ENCODE measurements at regions not wholly inside any gene's neighbourhood (a gene's known extent, or its start where the extent isn't known, plus 50 kb on each side); places are given as distances from the start of the nearest gene placed in this dataset.
"Not testable (repeated sequence)": the region's sequence is repeated elsewhere in the genome, so short reads cannot be mapped to it uniquely, and the experiment has no call there.

DNA sequence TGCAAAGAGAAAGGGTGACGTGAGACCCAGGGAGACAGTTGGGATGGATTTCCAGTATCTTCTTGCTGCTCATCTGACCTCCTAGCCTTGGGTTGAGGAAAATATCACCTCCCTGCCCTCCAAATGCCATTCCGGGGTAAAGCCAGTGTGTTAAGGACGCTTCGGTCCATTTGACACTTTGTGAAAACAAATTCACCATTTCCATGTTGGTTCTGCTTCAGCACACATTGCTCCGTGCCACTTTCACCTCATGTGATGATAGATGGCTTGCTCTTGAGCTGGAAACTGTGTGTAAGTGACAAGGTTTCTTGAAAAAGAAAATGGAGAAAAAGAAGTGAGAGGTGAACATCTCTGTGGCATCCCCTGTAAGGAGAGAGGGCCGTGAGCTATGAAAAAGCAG lies 256.1 kb upstream of the PGRMC2 start:
- no peak overlapping the region for H3K9ac ChIP-seq (ENCODE audit: low read depth, low read length)
- H3K9me3 ChIP-seq (ENCODE audit: control insufficient read depth, insufficient read depth, low read length) = no peaks in the 10 kb centered on the region
- H3K36me3 ChIP-seq (ENCODE audit: insufficient read depth, low read length) = no peaks in the 10 kb centered on the region
- H3K4me1 ChIP-seq (ENCODE audit: insufficient read depth, low read length) = 0 out of 2 replicates have a peak, but pooled peaks cover 3% of the 10 kb centered on the region

DNA sequence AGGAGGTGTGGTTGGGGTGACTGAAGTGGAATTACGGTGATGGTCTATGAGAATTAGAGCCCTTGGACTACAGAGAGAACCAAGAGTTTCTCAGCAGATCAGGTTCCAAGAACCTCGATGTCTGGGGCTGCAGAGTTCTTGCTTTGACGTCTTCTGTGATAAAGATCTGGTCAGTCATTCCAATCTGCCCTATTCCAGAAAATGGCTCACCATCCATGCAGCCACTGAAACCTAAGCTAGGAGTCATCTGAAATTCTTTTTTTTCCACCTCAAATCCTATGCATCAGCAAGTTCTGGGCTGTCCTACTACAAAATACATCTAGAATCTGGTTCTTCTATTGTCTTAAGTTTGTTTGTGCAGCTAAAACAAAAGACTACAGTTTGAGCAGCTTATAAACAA lies 254.4 kb upstream of the PGRMC2 start:
- no peaks in the 10 kb centered on the region for H3K36me3 ChIP-seq (ENCODE audit: insufficient read depth, low read length)
- no peaks in the 10 kb centered on the region for H3K9me3 ChIP-seq (ENCODE audit: control insufficient read depth, insufficient read depth, low read length)
- H3K9ac ChIP-seq (ENCODE audit: low read depth, low read length) = no peak overlapping the region
- H3K4me1 ChIP-seq (ENCODE audit: insufficient read depth, low read length) = 0 out of 2 replicates have a peak, but pooled peaks cover 3% of the 10 kb centered on the region

DNA sequence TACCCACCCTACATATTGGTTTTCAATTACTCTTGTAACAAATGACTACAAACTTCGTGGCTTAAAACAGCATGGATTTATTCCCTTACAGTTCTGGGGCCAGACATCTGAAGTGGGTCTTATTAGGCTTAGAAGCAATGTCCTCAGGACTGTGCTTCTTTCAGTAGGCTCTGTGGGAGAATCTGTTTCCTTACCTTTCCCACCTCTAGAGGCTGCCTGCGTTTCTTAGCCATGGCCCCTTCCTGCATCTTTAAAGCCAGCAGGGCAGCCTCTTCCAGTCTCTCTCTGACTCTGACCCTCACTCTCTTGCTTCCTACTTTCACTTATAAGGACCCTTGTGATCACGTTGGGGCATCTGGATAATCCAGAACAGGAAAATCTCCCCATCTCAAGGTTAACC lies 252.5 kb upstream of the PGRMC2 start:
- Histone ChIP-seq H3K9me3 (ENCODE audit: control insufficient read depth, insufficient read depth, low read length) (peaks cover 3% of the 10 kb centered on the region; the same call in 1 of the 2 replicates), H3K9ac (ENCODE audit: low read depth, low read length) (no peak overlapping the region), H3K36me3 (ENCODE audit: insufficient read depth, low read length) (no peaks in the 10 kb centered on the region; the same call in 1 of the 2 replicates), H3K4me1 (ENCODE audit: insufficient read depth, low read length) (0 out of 2 replicates have a peak, but pooled peaks cover 3% of the 10 kb centered on the region)

DNA sequence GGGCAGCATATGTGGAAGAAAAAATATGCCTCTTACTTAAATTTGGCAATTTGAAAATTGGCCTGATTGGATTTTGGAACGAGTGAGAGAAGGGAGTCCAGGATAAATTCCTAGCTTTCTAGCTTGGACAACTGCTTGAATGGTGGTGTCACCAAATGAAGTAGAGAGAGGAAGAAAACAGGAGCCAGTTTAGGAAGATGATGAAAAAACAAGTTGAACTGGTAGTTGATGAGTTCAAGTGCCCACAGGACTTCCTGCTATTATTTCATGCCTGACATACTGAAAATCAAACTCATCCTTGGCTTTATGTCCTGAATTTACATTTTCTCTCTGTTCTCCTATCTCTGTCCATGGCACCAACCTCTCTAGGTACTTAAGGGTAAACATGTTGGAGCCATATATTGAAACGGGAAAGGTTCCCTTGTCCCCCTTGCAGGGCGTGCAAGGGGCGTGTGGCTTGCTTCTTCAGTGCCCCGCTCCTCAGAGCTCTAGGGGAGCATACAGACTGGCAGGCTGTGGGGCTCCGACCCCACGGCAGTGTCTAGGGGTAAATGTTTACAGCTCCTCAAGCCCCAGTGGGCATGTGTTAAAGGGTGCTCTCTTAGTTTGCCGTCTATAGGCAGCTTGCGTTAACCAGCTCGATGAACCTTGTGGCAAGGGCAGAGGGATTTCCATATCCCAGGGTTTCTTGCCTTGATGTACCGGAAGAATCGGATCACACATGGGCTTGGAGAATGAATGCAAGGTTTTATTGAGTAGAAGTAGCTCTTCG lies 250.7 kb upstream of the PGRMC2 start:
- Histone ChIP-seq H3K9me3 (ENCODE audit: control insufficient read depth, insufficient read depth, low read length) (peaks cover 3% of the 10 kb centered on the region), H3K4me1 (ENCODE audit: insufficient read depth, low read length) (0 out of 2 replicates have a peak, but pooled peaks cover 3% of the 10 kb centered on the region), H3K9ac (ENCODE audit: low read depth, low read length) (no peak overlapping the region)

DNA sequence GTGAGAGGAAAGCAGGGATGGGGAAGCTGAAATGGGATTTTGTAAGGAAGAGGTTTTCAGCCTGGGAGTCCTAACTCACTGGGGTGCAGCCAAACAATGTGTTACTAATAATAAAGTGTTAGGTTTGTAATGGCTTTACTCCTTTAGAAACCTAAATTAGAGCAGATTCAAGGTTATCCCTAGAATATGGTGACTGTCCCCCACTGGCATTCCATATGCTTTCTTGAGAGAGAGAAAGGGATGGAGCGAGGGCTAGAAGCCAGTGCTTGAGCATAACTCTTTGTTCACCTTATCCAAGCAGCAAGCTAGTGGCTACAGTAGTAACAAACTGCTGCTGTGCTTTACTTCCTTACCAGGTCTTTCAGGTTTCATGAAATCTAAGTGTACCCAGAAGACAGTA lies 249.1 kb upstream of the PGRMC2 start:
- Histone ChIP-seq H3K9ac (ENCODE audit: low read depth, low read length) (no peak overlapping the region), H3K9me3 (ENCODE audit: control insufficient read depth, insufficient read depth, low read length) (peaks cover 3% of the 10 kb centered on the region), H3K4me1 (ENCODE audit: insufficient read depth, low read length) (0 out of 2 replicates have a peak, but pooled peaks cover 3% of the 10 kb centered on the region), H3K36me3 (ENCODE audit: insufficient read depth, low read length) (no peaks in the 10 kb centered on the region; the same call in 1 of the 2 replicates)

More for the DNA sequence above, 250.7 kb upstream of the PGRMC2 start:
- H3K36me3 ChIP-seq (ENCODE audit: insufficient read depth, low read length) = no peaks in the 10 kb centered on the region; the same call in 1 of the 2 replicates

DNA sequence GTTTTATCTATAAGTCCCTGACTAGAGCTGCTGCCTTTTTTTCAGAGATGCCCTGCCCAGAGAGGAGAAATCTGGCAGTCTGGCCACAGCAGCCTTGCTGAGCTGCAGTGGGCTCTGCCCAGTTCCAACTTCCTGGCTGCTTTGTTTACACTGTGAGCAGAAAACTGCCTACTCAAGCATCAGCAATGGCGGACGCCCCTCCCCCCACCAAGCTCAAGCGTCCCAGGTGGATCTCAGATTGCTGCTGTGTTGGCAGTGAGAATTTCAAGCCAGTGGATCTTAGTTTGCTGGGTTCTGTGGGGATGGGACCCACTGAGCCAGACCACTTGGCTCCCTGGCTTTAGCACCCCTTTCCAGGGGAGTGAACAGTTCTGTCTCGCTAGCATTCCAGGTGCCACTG lies 247.9 kb upstream of the PGRMC2 start:
- H3K9ac ChIP-seq (ENCODE audit: low read depth, low read length); H3K4me1 ChIP-seq (ENCODE audit: insufficient read depth, low read length); H3K9me3 ChIP-seq (ENCODE audit: control insufficient read depth, insufficient read depth, low read length); H3K36me3 ChIP-seq (ENCODE audit: insufficient read depth, low read length): not testable (repeated sequence)

DNA sequence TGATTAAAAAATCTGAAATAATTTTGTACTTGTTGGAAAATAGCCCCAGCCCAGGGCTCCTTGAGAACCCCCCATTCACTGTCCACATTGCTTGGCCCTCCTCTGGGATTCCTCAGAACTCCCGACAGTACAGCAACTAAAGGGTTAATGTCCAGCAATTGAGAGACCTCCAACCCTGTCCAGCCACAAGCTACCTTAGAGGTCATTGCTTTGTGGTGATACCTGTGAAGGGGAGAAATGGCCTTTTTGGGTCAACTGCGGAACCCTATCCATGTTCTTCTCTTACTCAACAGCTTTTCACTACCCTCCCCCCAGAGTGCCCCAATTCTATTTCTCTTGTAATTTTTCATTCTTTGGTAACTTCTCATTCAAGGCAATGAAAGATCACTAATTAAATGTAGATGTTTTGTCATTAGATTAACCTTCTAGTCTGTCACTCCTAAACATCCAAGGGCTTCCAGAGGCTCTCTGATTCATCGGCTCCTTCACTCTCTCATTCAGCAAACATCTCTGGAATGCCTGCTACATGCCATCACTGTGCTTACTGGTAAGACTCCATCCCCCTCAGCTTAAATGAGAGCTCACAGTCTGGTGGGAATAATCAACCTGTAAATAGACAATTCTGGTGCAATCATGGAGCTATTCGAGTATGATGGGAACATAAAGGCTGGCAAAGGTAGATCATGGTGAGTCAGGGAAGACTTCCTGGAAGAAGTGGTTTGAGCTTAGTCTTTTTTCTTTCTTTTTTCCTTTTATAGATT lies 241.4 kb upstream of the PGRMC2 start:
- Histone ChIP-seq H3K4me1 (ENCODE audit: insufficient read depth, low read length) (peaks cover 28% of the 10 kb centered on the region), H3K9me3 (ENCODE audit: control insufficient read depth, insufficient read depth, low read length) (no peaks in the 10 kb centered on the region), H3K36me3 (ENCODE audit: insufficient read depth, low read length) (no peaks in the 10 kb centered on the region), H3K9ac (ENCODE audit: low read depth, low read length) (peak overlapping the region; percentile 11)

DNA sequence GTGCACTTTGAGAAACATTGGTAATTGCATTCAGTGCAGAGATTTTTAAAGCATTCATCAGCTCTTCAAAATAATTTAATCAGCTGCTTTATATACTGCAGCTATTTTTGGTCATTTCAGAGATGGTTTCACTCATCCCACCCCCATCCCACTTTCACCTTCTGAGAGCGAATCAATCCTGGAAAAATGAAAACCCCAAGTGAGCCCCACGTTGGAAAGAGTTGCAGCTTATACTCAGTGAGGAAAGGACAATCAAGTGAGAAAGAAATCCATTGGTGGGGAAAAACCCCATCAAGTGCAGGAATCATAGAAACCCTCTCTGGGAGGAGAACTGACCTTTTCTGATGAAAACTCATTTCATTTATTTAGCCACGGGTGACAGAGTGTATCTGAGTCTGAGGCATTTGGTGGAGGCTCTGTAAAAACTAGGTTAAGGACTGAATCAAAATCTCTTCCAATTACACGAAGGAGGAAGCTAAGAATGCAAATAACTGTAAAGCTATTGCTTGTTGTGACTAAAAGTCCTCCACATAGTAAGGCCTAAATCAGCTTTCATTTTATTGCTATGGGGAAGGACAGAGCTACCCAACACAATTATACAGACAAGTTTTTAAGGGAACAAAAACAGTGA lies 240.4 kb upstream of the PGRMC2 start:
- no peak overlapping the region for H3K9ac ChIP-seq (ENCODE audit: low read depth, low read length)

DNA sequence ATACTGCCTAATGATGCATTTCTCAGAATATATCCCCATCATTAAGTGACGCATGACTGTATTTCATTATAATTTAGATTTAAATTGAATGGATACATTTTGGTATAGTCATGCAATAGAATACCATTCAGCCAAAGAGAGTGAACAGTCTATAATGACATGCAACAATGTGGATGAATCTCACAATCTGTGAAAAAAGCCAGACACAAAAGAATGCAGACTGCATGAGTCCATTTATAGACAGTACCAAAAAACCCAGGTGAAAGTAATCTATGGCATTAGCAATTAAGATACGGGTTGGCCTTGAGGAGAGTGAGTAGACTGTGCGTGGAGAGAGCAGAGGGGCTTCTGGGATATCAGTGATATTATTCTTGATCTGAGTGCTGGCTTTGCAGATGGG lies 239.7 kb upstream of the PGRMC2 start:
- H3K36me3 ChIP-seq (ENCODE audit: insufficient read depth, low read length) = no peaks in the 10 kb centered on the region

More for the DNA sequence above, 240.4 kb upstream of the PGRMC2 start:
- Histone ChIP-seq H3K4me1 (ENCODE audit: insufficient read depth, low read length) (peaks cover 28% of the 10 kb centered on the region), H3K36me3 (ENCODE audit: insufficient read depth, low read length) (no peaks in the 10 kb centered on the region), H3K9me3 (ENCODE audit: control insufficient read depth, insufficient read depth, low read length) (no peaks in the 10 kb centered on the region)

DNA sequence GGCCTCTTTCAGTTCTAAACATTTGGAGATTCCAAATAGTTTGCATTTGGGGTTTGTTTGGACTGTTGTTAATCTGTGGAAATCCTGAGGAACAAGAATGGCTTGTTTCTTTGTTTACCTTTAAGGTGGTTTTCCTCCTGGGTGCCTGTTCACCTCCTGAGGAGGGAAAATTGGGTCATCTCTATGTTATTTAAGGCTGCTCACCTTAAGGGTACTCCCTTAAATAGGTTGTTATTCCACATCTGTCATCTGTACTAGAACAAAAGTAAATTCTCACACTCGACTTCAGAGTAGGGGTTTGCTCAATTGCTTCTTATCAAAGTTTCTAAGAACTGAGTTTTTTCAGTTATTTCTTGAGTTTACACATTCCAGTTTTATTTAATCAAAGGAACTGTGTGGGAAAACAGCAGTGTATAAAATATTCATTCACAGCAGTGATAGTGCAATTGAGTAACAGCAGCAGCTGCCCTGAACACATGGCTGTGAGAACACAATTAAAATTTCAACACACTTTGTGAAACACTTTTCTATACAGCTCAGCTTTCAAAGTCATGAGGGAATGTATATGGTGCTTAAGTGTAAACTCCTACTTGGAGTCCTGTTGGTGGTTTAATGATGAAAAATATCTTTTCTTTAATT lies 238.5 kb upstream of the PGRMC2 start:
- H3K9ac ChIP-seq (ENCODE audit: low read depth, low read length) = no peak overlapping the region
- H3K4me1 ChIP-seq (ENCODE audit: insufficient read depth, low read length) = peaks cover 34% of the 10 kb centered on the region
- H3K36me3 ChIP-seq (ENCODE audit: insufficient read depth, low read length) = no peaks in the 10 kb centered on the region
- H3K9me3 ChIP-seq (ENCODE audit: control insufficient read depth, insufficient read depth, low read length) = no peaks in the 10 kb centered on the region

More for the DNA sequence above, 239.7 kb upstream of the PGRMC2 start:
- peaks cover 28% of the 10 kb centered on the region for H3K4me1 ChIP-seq (ENCODE audit: insufficient read depth, low read length)
- H3K9me3 ChIP-seq (ENCODE audit: control insufficient read depth, insufficient read depth, low read length) = no peaks in the 10 kb centered on the region
- H3K9ac ChIP-seq (ENCODE audit: low read depth, low read length) = no peak overlapping the region

DNA sequence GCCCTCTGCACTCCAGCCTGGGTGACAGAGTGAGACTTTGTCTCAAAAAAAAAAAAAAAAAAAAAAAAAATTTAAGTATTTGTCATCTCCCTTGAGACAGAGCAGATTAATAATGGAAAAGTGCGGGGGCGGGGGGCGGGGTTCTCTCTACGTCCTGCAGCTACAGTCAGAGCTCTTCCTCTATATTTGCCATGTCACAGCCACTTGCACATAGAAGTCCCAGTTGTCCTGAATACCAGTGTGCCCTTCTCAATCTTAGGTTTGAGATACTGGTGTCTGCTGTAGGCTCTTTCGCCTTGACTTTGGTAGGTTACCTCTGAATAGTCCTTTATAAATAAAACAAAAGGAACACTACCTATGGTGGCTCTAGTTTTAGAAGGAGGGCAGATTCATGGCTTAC lies 237.8 kb upstream of the PGRMC2 start:
- Histone ChIP-seq H3K4me1 (ENCODE audit: insufficient read depth, low read length) (peaks cover 34% of the 10 kb centered on the region), H3K9ac (ENCODE audit: low read depth, low read length) (no peak overlapping the region), H3K36me3 (ENCODE audit: insufficient read depth, low read length) (no peaks in the 10 kb centered on the region)

DNA sequence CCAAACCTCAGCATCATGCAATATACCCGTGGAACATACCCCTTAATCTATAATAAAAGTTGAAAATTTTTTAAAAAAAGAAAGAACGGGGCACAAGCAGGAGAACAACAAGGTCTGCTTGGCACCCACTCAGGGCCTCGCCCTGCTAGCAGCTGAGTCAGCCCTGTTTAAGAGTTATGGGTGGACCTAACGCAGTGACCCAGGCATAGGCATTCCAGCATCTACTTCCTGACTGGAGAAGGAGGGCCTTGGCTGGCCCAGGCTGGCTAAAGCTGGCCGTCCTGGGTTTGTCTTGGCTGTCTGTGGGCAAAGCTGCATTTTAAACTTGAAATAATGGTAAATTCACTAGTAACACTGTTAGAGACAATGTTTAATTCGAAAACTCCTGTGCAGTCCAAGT lies 236.7 kb upstream of the PGRMC2 start:
- no peaks in the 10 kb centered on the region for H3K36me3 ChIP-seq (ENCODE audit: insufficient read depth, low read length)
- no peak overlapping the region for H3K9ac ChIP-seq (ENCODE audit: low read depth, low read length)
- no peaks in the 10 kb centered on the region for H3K9me3 ChIP-seq (ENCODE audit: control insufficient read depth, insufficient read depth, low read length)
- H3K4me1 ChIP-seq (ENCODE audit: insufficient read depth, low read length) = peaks cover 30% of the 10 kb centered on the region

More for the DNA sequence above, 237.8 kb upstream of the PGRMC2 start:
- H3K9me3 ChIP-seq (ENCODE audit: control insufficient read depth, insufficient read depth, low read length) = no peaks in the 10 kb centered on the region

DNA sequence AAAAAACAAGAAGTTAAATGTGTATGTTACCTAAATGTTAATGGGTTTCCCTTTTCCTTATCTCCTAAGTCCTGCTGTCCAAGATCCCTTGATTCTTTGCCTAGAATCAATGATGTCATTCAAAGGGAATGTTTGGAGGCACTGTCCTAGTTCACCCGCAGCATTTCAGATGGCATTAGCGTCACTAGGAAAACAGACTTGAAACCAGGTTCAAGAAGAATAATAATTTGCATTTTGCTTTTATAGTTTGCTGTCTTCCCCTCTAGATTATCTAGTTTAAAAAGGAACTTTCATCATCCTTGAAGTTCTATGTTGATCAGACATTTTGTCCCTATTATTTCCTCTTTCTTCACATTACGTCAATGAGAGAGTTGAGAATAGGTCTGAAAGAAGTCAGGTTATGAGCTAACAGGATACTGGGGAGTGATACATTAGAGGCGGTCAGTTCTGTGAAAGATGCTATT lies 234.1 kb upstream of the PGRMC2 start:
- Histone ChIP-seq H3K4me1 (ENCODE audit: insufficient read depth, low read length) (peaks cover 36% of the 10 kb centered on the region), H3K9ac (ENCODE audit: low read depth, low read length) (no peak overlapping the region), H3K9me3 (ENCODE audit: control insufficient read depth, insufficient read depth, low read length) (no peaks in the 10 kb centered on the region), H3K36me3 (ENCODE audit: insufficient read depth, low read length) (no peaks in the 10 kb centered on the region)

DNA sequence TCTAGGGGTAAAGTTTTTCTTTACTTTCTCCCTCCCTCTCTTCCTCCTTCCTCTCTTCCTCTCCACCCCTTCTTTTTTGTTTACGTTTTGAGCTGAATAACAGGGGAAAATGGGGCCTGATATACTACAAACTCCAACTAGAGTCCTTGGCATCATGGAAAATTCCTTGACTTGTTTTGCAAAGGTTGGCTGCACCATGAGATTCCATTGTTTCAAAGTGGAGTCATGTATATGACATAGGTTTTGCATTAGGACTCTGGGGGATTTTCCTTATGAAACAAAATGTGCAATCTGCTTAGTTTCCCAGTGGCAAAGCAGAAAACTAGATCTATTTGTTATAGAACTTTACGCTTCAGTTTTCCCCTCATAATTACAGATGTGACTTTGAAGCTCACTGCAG lies 233.5 kb upstream of the PGRMC2 start:
- Histone ChIP-seq H3K9ac (ENCODE audit: low read depth, low read length) (no peak overlapping the region), H3K4me1 (ENCODE audit: insufficient read depth, low read length) (peaks cover 35% of the 10 kb centered on the region), H3K36me3 (ENCODE audit: insufficient read depth, low read length) (no peaks in the 10 kb centered on the region), H3K9me3 (ENCODE audit: control insufficient read depth, insufficient read depth, low read length) (no peaks in the 10 kb centered on the region)
